ENCODE measurements at regions not wholly inside any gene's neighbourhood (a gene's known extent, or its start where the extent isn't known, plus 50 kb on each side); places are given as distances from the start of the nearest gene placed in this dataset.

DNA sequence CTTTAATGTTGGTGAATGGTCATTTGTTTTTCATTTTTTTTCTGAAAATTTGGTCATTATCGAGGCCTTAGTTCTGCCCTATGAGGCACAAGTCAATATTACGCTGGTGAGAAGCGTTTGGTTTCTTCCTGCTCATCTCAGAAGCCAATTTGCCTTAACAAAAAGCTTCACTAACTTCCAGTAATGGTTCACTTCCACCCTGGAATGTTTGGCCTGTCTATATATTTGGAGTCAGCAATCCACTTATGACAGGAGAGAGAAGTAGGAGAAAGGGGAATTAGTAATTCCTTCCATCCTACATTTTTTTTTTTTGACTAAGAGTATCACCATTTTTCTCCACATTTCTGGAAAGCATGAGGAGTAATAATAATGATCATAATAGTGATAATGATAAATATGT is 124.4 kb downstream of the DIPK2A start:
- no peaks in the 10 kb centered on the region for H3K36me3 Mint-ChIP-seq (ENCODE audit: low read depth)
- H3K9me3 Mint-ChIP-seq = no peaks in the 10 kb centered on the region
- H3K4me1 Mint-ChIP-seq (ENCODE audit: low read depth) = no peaks in the 10 kb centered on the region
- no peak for DNase-seq (ENCODE audit: low spot score)
- H3K27me3 Mint-ChIP-seq (ENCODE audit: insufficient read depth) = peaks cover 9% of the 10 kb centered on the region
- no peak overlapping the region for H3K4me3 Mint-ChIP-seq
- intact Hi-C loops (cut with micrococcal nuclease) = no loop called here
- H3K27ac Mint-ChIP-seq = no peak overlapping the region

GRCh38 chr3:144097163-144097562 is 125.5 kb downstream of the DIPK2A start:
- H3K36me3 Mint-ChIP-seq (ENCODE audit: low read depth) = no peaks in the 10 kb centered on the region
- intact Hi-C loops (cut with micrococcal nuclease) = no loop called here
- no peak overlapping the region for H3K27ac Mint-ChIP-seq
- no peak overlapping the region for H3K4me3 Mint-ChIP-seq
- H3K27me3 Mint-ChIP-seq (ENCODE audit: insufficient read depth) = peaks cover 5% of the 10 kb centered on the region
- H3K9me3 Mint-ChIP-seq = no peaks in the 10 kb centered on the region
- H3K4me1 Mint-ChIP-seq (ENCODE audit: low read depth) = no peaks in the 10 kb centered on the region
- DNase-seq (ENCODE audit: low spot score) = no peak

DNA sequence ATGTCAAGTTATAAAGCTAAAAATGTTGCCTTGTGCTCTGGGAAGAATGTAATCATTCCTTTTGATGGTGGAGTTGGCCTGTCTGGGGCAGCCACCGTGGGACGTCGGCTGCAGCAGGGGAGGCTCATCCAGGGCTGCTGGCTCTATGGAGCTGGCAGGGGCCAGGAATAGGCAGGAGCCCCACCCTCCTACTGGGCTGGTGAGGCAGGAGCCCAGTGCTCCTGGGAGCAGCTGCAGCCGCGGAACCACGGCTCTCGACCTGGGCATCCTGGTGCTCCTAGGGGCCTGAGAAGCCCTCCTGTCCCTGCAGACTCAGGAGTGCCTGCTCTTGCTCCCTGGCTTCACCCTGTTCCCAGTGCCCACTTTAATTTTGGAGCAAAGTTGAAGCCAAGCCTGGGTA is 127.1 kb downstream of the DIPK2A start:
- no peaks in the 10 kb centered on the region for H3K36me3 Mint-ChIP-seq (ENCODE audit: low read depth)
- H3K9me3 Mint-ChIP-seq = no peaks in the 10 kb centered on the region
- no peak overlapping the region for H3K27ac Mint-ChIP-seq
- no peak for DNase-seq (ENCODE audit: low spot score)
- H3K4me3 Mint-ChIP-seq = no peak overlapping the region
- intact Hi-C loops (cut with micrococcal nuclease) = no loop called here
- H3K4me1 Mint-ChIP-seq (ENCODE audit: low read depth) = no peaks in the 10 kb centered on the region
- peaks cover 5% of the 10 kb centered on the region for H3K27me3 Mint-ChIP-seq (ENCODE audit: insufficient read depth)

DNA sequence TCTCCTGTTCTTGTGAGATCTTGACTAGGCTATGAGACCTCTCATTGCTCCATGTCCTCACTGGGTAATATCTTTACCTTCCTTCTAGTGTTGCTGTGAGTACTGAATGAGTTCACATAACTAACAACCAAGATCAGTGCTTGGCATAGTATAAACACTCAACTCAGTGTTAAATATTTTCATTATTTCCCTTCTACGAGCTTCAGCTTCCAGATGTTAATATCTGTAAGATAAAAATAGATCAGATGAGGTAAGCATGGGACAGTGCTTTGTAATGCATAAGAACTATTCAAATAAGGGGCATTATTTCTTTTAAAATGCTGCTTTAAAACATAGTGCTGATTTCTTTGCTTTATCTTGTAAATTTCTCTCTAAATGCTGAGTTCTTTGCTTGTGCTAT is 130.8 kb downstream of the DIPK2A start:
- Mint-ChIP-seq H3K9me3 (no peaks in the 10 kb centered on the region), H3K4me1 (ENCODE audit: low read depth) (no peaks in the 10 kb centered on the region), H3K27me3 (ENCODE audit: insufficient read depth) (no peaks in the 10 kb centered on the region), H3K27ac (no peak overlapping the region), H3K4me3 (no peak overlapping the region), H3K36me3 (ENCODE audit: low read depth) (no peaks in the 10 kb centered on the region)
- DNase-seq (ENCODE audit: low spot score) = no peak
- intact Hi-C loops (cut with micrococcal nuclease) = no loop called here

GRCh38 chr3:144104186-144104585 is 132.6 kb downstream of the DIPK2A start:
- H3K4me1 Mint-ChIP-seq (ENCODE audit: low read depth) = no peaks in the 10 kb centered on the region
- no peaks in the 10 kb centered on the region for H3K36me3 Mint-ChIP-seq (ENCODE audit: low read depth)
- DNase-seq (ENCODE audit: low spot score) = no peak
- no peak overlapping the region for H3K27ac Mint-ChIP-seq
- H3K4me3 Mint-ChIP-seq = no peak overlapping the region
- no peaks in the 10 kb centered on the region for H3K9me3 Mint-ChIP-seq
- no peaks in the 10 kb centered on the region for H3K27me3 Mint-ChIP-seq (ENCODE audit: insufficient read depth)
- intact Hi-C loops (cut with micrococcal nuclease) = no loop called here

- Mint-ChIP-seq H3K27me3 (ENCODE audit: insufficient read depth) (no peaks in the 10 kb centered on the region), H3K4me1 (ENCODE audit: low read depth) (no peaks in the 10 kb centered on the region), H3K9me3 (no peaks in the 10 kb centered on the region), H3K4me3 (no peak overlapping the region), H3K36me3 (ENCODE audit: low read depth) (no peaks in the 10 kb centered on the region), H3K27ac (no peak overlapping the region)
- no peak for DNase-seq (ENCODE audit: low spot score)
- intact Hi-C loops (cut with micrococcal nuclease) = no loop called here
Observed at GRCh38 chr3:144104679-144105078, 133.1 kb downstream of the DIPK2A start.

DNA sequence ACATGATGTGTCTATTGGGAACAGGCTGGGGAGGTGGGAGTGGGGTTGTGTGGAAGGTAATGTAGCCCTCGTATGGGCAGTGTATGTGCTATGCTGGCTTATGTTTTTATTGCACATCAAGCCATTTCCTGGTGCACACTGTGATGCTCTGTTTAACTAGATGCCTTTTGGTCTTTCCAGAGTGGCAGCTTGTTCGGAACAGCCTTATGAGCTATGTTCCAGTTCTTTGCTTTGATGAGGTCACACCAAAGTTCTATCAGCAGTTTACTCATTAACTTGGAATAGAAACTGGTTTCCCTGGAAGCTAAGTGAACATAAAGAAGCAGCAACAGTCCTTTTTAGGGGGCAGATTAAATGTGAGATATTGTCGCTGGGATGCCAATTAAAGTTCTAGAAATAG is 133.9 kb downstream of the DIPK2A start:
- H3K27me3 Mint-ChIP-seq (ENCODE audit: insufficient read depth) = no peaks in the 10 kb centered on the region
- H3K36me3 Mint-ChIP-seq (ENCODE audit: low read depth) = no peaks in the 10 kb centered on the region
- intact Hi-C loops (cut with micrococcal nuclease) = no loop called here
- no peaks in the 10 kb centered on the region for H3K9me3 Mint-ChIP-seq
- no peaks in the 10 kb centered on the region for H3K4me1 Mint-ChIP-seq (ENCODE audit: low read depth)
- no peak overlapping the region for H3K27ac Mint-ChIP-seq
- H3K4me3 Mint-ChIP-seq = no peak overlapping the region
- DNase-seq (ENCODE audit: low spot score) = no peak

DNA sequence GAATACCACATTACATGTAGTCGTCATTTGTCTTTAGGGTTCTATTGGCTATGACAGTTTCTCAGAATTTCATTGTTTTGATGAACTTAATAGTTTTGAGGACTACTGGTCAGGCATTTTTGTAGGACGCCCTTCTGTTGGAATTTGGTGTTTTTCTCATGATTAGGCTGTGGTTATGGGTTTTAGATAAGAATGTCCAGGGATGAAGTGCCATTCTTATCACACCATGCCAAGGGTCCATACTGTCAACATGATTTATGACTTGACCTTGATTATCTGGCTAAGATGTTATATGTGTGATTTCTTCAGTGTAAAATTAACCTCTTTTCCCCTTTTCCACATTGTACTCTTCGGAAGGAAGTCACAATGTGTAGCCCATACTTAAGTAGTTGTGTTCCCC is 135.3 kb downstream of the DIPK2A start:
- Mint-ChIP-seq H3K4me1 (ENCODE audit: low read depth) (no peaks in the 10 kb centered on the region), H3K27ac (no peak overlapping the region), H3K9me3 (no peaks in the 10 kb centered on the region)

DNA sequence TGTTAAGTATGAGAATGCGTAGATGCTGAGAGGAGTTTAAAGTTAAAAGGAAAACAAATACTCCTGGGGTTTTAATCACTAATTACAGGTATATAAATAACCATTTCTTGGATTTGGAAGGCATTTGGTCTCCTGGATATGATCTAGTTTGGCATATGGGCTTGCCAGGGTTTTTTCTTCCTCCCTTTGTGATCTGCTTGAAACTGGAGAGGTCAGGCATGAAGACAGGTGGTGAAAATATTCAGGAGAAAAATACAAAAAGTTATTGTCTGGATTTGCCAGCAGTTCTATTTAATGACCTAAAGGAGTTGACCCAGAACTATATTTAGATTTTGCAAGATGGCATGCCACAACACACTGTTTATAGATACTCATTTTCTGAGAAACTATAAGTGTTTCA is 136.3 kb downstream of the DIPK2A start:
- peaks cover 3% of the 10 kb centered on the region for H3K27me3 Mint-ChIP-seq (ENCODE audit: insufficient read depth)
- intact Hi-C loops (cut with micrococcal nuclease) = no loop called here
- H3K4me1 Mint-ChIP-seq (ENCODE audit: low read depth) = no peaks in the 10 kb centered on the region
- H3K9me3 Mint-ChIP-seq = no peaks in the 10 kb centered on the region
- H3K4me3 Mint-ChIP-seq = no peak overlapping the region
- no peaks in the 10 kb centered on the region for H3K36me3 Mint-ChIP-seq (ENCODE audit: low read depth)
- DNase-seq (ENCODE audit: low spot score) = no peak
- H3K27ac Mint-ChIP-seq = no peak overlapping the region

More for the DNA sequence above, 135.3 kb downstream of the DIPK2A start:
- intact Hi-C loops (cut with micrococcal nuclease) = no loop called here
- Mint-ChIP-seq H3K27me3 (ENCODE audit: insufficient read depth) (no peaks in the 10 kb centered on the region), H3K36me3 (ENCODE audit: low read depth) (no peaks in the 10 kb centered on the region), H3K4me3 (no peak overlapping the region)
- DNase-seq (ENCODE audit: low spot score) = no peak

DNA sequence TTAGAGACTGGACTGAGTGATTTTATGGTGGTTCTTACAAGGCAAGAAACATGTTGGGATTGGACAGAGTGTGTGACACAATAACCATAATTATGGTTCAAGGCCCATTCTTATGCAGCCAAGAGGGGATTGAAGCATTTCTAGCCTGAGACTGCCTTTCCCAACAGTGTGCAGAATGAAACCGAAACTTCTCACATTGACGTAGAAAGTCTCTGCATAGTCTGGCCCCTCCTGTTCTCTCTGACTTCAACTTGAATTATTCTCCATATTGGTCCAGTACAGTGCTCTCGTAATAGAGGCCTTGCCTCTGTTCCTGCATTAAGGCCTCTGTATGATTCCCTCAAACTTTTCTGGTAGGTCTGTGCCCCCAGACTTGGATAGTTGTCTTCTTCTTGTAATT is 138.3 kb downstream of the DIPK2A start:
- DNase-seq (ENCODE audit: low spot score) = no peak
- H3K27me3 Mint-ChIP-seq (ENCODE audit: insufficient read depth) = peaks cover 3% of the 10 kb centered on the region
- H3K9me3 Mint-ChIP-seq = no peaks in the 10 kb centered on the region
- H3K4me3 Mint-ChIP-seq = no peak overlapping the region
- H3K36me3 Mint-ChIP-seq (ENCODE audit: low read depth) = no peaks in the 10 kb centered on the region
- H3K4me1 Mint-ChIP-seq (ENCODE audit: low read depth) = no peaks in the 10 kb centered on the region
- H3K27ac Mint-ChIP-seq = no peak overlapping the region
- intact Hi-C loops (cut with micrococcal nuclease) = no loop called here

DNA sequence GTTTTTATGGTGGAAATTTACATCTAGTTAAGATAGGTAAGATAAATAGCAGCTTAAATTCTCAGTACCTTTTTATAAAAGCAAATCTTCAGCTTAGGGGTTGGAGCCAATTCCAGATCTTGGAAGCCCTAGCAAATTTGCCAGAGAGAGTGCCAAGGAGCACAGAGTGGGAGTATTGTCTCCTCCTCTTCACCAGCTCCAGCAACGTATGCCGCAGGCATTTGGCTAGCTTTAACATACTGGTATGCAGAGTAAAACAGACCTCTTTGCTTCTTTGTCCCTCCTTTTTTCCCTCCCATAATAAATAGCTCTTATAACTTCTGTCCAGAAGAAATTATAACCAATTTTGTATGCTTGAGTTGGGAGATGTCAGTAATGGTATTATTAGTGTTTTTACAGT is 140.4 kb downstream of the DIPK2A start:
- no peak overlapping the region for H3K27ac Mint-ChIP-seq
- no peaks in the 10 kb centered on the region for H3K36me3 Mint-ChIP-seq (ENCODE audit: low read depth)
- H3K4me1 Mint-ChIP-seq (ENCODE audit: low read depth) = no peaks in the 10 kb centered on the region
- H3K27me3 Mint-ChIP-seq (ENCODE audit: insufficient read depth) = peaks cover 4% of the 10 kb centered on the region
- DNase-seq (ENCODE audit: low spot score) = no peak
- H3K9me3 Mint-ChIP-seq = no peaks in the 10 kb centered on the region
- no peak overlapping the region for H3K4me3 Mint-ChIP-seq
- intact Hi-C loops (cut with micrococcal nuclease) = no loop called here

DNA sequence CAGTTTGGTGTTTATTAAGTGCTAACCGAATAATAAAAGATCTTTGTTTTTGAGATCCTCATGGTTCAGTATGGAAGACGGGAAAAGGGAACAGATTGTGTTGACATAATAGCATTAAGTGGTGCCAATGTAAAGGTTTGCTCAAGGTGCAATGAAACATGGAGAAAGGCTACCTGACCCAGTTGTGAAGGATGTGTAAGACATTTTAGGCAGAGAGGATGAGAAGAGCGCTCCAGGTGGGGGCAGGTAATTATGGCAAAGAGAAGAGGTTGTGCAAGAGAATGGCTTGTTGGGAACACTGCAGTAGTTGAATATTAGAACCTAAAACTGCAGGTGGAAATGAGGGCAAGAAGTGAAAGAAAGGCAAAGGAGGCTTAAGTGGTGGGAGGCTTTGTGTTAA is 140.8 kb downstream of the DIPK2A start:
- no peak overlapping the region for H3K4me3 Mint-ChIP-seq

DNA sequence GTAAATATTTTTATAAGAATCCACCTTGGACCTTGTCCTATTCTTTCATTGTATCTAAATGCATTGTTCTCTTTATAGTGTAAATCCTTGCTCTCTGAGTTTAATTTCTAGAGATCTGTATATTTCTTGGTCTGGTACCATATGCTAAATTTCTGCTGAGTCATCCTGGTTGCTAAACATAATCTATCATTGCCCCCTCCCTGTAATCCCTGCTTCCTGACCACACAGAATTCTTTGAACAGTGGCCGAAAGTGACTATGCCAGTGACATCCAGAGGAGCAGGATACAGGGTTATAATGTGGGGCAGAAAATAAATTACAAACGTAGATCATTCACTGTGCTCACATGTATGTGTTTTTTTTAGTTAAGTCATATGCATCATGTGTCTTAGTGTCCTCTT is 143.1 kb downstream of the DIPK2A start:
- no peak for DNase-seq (ENCODE audit: low spot score)
- intact Hi-C loops (cut with micrococcal nuclease) = no loop called here
- H3K36me3 Mint-ChIP-seq (ENCODE audit: low read depth) = no peaks in the 10 kb centered on the region
- H3K9me3 Mint-ChIP-seq = no peaks in the 10 kb centered on the region
- H3K4me1 Mint-ChIP-seq (ENCODE audit: low read depth) = no peaks in the 10 kb centered on the region
- no peak overlapping the region for H3K4me3 Mint-ChIP-seq
- no peak overlapping the region for H3K27ac Mint-ChIP-seq
- peaks cover 7% of the 10 kb centered on the region for H3K27me3 Mint-ChIP-seq (ENCODE audit: insufficient read depth)

More for the DNA sequence above, 140.8 kb downstream of the DIPK2A start:
- Mint-ChIP-seq H3K9me3 (no peaks in the 10 kb centered on the region), H3K27ac (no peak overlapping the region), H3K27me3 (ENCODE audit: insufficient read depth) (peaks cover 5% of the 10 kb centered on the region), H3K36me3 (ENCODE audit: low read depth) (no peaks in the 10 kb centered on the region), H3K4me1 (ENCODE audit: low read depth) (no peaks in the 10 kb centered on the region)
- DNase-seq (ENCODE audit: low spot score) = no peak
- intact Hi-C loops (cut with micrococcal nuclease) = no loop called here

- no peak for DNase-seq (ENCODE audit: low spot score)
Observed at GRCh38 chr3:144119633-144120032, 148.0 kb downstream of the DIPK2A start.

More at GRCh38 chr3:144119633-144120032, 148.0 kb downstream of the DIPK2A start:
- H3K27me3 Mint-ChIP-seq (ENCODE audit: insufficient read depth) = peaks cover 6% of the 10 kb centered on the region
- H3K27ac Mint-ChIP-seq = no peak overlapping the region
- intact Hi-C loops (cut with micrococcal nuclease) = no loop called here
- H3K9me3 Mint-ChIP-seq = no peaks in the 10 kb centered on the region
- no peaks in the 10 kb centered on the region for H3K36me3 Mint-ChIP-seq (ENCODE audit: low read depth)
- H3K4me1 Mint-ChIP-seq (ENCODE audit: low read depth) = no peaks in the 10 kb centered on the region
- H3K4me3 Mint-ChIP-seq = no peak overlapping the region
